Endothelial cell of umbilical vein (primary cell): ENCODE measurements at regions not wholly inside any gene's neighbourhood (a gene's known extent, or its start where the extent isn't known, plus 50 kb on each side); places are given as distances from the start of the nearest gene placed in this dataset.

Source experiments
- CTCF ChIP-seq, 2 donors: IDR thresholded peaks; 1 replicate in 1 of 2; 2 replicates in 1 of 2; pipeline ENCODE4 v1.5.1; 2011; ENCODE audit warnings: low read length in 2 of 2, mild to moderate bottlenecking in 2 of 2, moderate library complexity in 2 of 2, control low read depth in 1 of 2, inconsistent platforms in 1 of 2, low read depth in 1 of 2; ENCODE audit not compliant: insufficient read depth in 1 of 2; ENCODE audit errors: extremely low read depth in 1 of 2
- EZH2 ChIP-seq: IDR thresholded peaks from 2 replicates; pipeline ENCODE4 v1.6.1; 2012; ENCODE audit warnings: borderline replicate concordance, low read depth, mild to moderate bottlenecking, moderate library complexity, low read length, inconsistent platforms; ENCODE audit not compliant: severe bottlenecking
- FOS ChIP-seq: IDR thresholded peaks from 2 replicates; pipeline ENCODE4 v1.6.1; 2011; ENCODE audit warnings: mild to moderate bottlenecking, low read length, moderate library complexity, borderline replicate concordance; ENCODE audit not compliant: insufficient read depth
- GATA2 ChIP-seq: IDR thresholded peaks from 2 replicates; pipeline ENCODE4 v1.7.0; 2011; ENCODE audit warnings: low read depth, mild to moderate bottlenecking, moderate library complexity, mixed read lengths, low read length; ENCODE audit not compliant: insufficient read length, insufficient read depth
- JUN ChIP-seq: IDR thresholded peaks from 2 replicates; pipeline ENCODE4 v1.6.1; 2011; ENCODE audit warnings: borderline replicate concordance, low read depth; ENCODE audit not compliant: insufficient read length, insufficient read depth
- MAX ChIP-seq: IDR thresholded peaks from 2 replicates; pipeline ENCODE4 v1.6.1; 2011; ENCODE audit not compliant: insufficient read depth, insufficient read length
- MYC ChIP-seq: IDR thresholded peaks from one replicate; pipeline ENCODE4 v1.6.1; 2011; ENCODE audit warnings: mild to moderate bottlenecking, low read depth, low read length
- POLR2A ChIP-seq: IDR thresholded peaks from 2 replicates; pipeline ENCODE4 v1.6.1; 2012; ENCODE audit warnings: low read depth, mild to moderate bottlenecking, control low read depth, low read length
- POLR2AphosphoS5 ChIP-seq: IDR thresholded peaks from 2 replicates; pipeline ENCODE4 v1.6.1; 2012; ENCODE audit warnings: low read depth, mild to moderate bottlenecking, control low read depth, low read length, moderate library complexity; ENCODE audit not compliant: insufficient read depth

- TF ChIP-seq CTCF (IDR thresholded peaks at IDR 0.05; ENCODE audit: extremely low read depth in 1 of 2, insufficient read depth in 1 of 2, low read depth in 1 of 2, low read length in 2 of 2) (no peak), GATA2 (no peak), EZH2 (no peak), POLR2AphosphoS5 (no peak), MYC (no peak), POLR2A (no peak), MAX (no peak), FOS (no peak), JUN (no peak)
Observed at GRCh38 chr3:80278056-80278455, 510.3 kb upstream of the ROBO1 start.
